ENCODE measurements at regions not wholly inside any gene's neighbourhood (a gene's known extent, or its start where the extent isn't known, plus 50 kb on each side); places are given as distances from the start of the nearest gene placed in this dataset.
"Not testable (repeated sequence)": the region's sequence is repeated elsewhere in the genome, so short reads cannot be mapped to it uniquely, and the experiment has no call there.

DNA sequence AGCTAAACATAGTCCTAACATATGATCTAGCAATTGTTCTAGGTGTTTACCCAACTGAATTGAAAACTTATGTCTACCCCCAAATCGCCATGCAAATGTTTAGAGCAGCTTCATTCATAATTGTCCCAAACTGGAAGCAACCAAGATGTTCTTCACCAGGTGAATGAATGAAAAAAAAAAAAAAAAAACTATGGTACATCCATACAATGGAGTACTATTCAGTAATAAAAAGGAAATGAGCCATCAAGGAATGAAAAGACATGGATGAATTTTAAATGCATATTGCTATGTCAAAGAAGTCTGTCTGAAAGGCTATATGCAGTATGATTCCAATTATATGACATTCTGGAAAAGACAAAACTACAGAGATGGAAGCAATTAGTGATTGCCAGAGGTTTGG is 98.6 kb upstream of the ITPRID2 start:
- DNase-seq = no peak

GRCh38 chr2:181798022-181798421 is 93.5 kb upstream of the ITPRID2 start:
- no peak for DNase-seq

DNA sequence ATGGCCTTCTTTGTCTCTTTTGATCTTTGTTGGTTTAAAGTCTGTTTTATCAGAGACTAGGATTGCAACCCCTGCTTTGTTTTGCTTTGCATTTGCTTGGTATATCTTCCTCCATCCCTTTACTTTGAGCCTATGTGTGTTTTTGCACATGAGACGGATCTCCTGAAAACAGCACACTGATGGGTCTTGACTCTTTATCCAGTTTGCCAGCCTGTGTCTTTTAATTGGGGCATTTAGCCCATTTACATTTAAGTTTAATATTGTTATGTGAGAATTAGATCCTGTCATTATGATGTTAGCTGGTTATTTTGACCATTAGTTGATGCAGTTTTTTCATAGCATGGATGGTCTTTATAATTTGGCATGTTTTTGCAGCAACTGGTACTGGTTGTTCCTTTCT is 89.2 kb upstream of the ITPRID2 start:
- not testable (repeated sequence) for DNase-seq

- not testable (repeated sequence) for DNase-seq
These were observed 87.4 kb upstream of the ITPRID2 start for GRCh38 chr2:181803903-181804799.

- DNase-seq = no peak
These were observed 86.1 kb upstream of the ITPRID2 start for GRCh38 chr2:181805228-181806038.

DNA sequence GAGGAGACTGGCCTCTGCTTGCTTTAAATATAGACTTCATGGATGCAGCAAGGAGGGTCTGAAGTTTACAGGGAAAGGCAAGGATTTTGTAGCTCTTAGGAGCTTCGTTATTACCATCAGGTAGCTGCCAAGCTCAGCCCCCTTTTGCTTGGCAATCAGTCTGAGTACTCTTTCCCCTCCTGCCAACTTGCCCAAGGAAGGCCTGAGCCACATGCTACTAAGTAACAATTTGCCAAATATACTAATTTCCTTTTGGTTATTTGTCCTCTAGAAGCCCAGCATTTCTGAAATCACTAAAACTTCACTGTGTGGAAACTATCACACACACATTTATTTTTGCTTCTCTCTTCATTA is 85.5 kb upstream of the ITPRID2 start:
- DNase-seq = no peak

- DNase-seq = no peak
These were observed 84.0 kb upstream of the ITPRID2 start for GRCh38 chr2:181807526-181807925.

GRCh38 chr2:181810823-181811695 is 80.5 kb upstream of the ITPRID2 start:
- DNase-seq = no peak

DNA sequence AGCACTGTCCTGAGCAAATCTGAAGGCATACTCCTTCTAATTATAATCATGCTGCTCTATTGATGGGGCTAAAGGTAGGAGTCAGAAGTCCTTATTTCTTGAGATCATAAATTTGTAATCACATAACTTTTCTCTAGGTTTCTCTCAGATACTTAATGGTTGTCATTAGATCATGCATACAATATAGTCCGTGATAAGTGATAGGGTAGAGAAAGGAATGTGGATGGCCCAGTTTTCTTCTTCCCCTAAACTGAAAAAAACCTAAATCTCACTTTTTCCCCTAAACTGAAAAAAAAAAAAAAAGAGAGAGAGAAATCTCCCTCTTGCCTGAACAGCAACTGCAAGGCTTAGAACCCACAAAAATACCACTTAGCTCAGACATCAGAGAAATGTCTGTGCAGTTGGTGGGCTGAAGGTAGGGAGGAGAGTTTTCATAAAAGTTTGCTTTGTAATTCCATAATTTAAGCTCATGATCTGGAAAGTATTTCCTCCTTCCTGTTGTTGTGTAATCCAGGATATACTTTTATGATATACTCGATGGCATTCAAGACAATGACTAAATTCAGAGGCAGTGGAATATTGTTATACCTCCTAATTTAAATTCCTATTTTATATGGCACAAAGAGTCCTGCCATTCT is 79.3 kb upstream of the ITPRID2 start:
- DNase-seq = no peak

GRCh38 chr2:181814057-181814491 is 77.5 kb upstream of the ITPRID2 start:
- DNase-seq = no peak

DNA sequence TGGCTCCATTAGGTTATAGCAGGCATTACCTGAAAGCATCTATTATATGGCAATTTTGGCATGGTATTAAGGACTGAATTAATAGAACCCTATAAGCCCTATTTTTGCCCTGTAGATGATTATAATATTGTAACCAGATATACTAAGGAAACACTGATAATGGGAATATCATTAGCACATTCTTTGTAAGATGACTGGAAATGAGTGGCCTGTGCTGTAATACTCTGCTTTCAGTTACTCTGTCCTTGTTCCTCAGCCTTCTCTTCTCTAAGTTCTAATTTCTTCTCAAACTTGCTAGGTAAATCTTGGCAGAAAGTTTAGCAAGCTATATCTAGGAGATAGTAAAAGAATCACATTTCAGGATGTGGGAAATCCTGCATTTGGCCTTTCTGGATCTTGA is 74.0 kb upstream of the ITPRID2 start:
- no peak for DNase-seq

DNA sequence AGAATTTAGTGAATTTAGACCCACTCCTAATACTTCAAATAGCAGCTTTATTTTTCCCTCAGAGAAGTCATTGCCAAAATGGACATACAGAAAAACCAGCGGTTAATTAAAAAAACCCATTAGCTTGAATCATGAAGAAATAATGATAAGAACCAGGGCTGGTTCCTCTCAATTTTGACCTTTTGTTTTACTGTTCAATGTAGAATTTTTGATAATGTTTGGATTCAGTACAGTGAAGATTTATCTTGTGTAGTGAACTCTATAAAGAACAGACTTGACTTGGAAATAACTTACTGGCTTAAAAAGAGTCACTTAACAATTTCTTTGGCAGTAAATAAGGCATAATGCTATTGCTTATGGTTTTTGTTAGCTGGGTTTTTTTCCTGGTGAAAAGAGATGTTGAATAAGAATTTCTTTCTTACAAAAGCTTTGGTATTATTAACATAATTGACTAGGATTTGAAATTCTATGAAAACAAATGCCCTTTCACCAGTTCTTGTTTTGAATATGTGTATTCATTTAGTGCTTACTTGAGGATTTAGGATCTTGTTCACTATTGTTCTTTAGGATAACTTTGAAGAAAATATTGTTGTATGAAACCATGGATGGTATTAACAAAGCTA is 73.4 kb upstream of the ITPRID2 start:
- no peak for DNase-seq

DNA sequence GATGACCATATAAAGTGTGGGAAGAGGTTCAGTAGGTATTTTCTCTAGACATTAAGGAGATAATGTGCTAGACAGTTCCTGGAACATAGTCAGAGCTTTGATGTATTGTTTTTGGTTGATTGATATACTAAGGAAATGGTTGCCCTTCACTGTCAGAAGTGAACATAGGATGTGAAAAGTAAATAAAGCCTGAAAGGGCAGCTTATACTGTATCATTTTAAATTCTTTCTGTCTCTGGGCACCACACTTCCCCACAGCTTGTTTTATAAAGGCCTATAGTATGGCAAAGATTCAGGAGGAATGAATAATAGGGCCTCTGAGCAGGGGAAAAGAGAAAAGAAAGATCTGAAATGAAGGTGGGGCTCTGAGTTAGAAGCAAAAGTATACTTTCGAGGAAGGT is 72.7 kb upstream of the ITPRID2 start:
- DNase-seq = no peak

DNA sequence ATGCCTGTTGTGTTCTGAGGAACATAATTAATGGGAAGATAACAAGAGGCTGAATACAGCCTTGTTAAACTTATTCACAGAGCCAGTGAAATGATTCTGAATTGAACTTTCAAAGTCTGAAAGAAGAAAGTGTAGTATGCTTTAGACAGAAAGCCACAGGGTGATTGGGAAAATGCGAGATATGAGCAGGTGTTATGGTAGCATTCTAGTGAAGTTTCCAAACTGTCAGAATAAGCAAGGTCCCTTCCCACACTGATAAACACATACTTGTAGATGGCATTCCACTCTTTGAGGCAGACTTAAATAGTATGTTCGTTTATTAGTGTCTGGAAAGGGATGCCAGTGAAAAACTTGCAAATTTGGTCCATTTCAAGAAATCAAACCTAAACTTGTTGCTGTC is 70.5 kb upstream of the ITPRID2 start:
- no peak for DNase-seq

DNA sequence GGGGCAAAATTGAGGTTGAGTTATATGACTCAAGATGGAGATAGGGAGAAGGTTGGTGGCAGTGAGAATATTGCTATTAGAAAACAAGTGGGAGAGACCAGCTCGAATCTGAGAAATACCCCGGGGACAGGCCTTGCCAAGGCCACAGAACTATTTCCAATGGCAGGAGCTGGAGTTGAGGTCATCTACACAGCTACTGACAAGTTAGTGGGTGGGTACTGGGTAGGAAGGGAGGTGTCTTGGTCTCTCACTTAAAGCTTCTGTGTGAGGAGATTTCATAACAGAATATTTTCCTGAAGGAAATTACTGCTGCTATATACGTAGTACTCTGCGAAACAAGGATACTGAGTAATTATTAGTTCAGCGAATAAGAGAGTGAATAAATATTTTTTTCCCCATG is 69.4 kb upstream of the ITPRID2 start:
- no peak for DNase-seq

GRCh38 chr2:181823405-181823804 is 68.1 kb upstream of the ITPRID2 start:
- DNase-seq = no peak

DNA sequence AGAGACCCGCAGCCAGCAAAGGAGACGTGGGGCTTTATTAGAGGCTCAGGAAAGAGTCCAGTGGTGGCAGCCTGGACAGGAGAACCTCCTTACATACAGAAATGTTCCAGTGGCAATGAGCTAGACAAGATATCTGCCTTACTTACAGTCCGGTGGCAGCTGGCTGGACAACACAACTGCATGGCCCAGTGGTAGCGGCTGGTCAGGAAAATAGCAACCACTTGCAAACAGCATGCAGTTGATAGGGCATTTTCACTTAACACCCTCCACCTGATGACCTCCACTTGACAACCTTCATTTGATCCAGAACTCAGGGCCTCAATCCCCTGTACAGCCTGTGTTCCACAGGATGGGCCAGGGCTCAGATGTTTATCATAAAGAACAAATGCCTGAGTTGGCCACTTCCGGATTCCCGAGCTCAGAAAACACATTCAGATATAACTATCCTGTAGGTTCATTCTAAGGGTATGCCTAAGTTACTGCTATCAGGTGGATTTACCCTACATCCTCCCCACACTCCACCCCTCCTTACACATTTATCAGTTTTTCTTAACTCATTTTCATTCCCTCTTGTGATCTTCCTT is 63.3 kb upstream of the ITPRID2 start:
- DNase-seq = no peak

GRCh38 chr2:181829230-181829629 is 62.3 kb upstream of the ITPRID2 start:
- DNase-seq = no peak

- DNase-seq = no peak
These were observed 59.5 kb upstream of the ITPRID2 start for GRCh38 chr2:181832015-181832414.

- no peak for DNase-seq
These were observed 54.9 kb upstream of the ITPRID2 start for GRCh38 chr2:181836583-181836982.

DNA sequence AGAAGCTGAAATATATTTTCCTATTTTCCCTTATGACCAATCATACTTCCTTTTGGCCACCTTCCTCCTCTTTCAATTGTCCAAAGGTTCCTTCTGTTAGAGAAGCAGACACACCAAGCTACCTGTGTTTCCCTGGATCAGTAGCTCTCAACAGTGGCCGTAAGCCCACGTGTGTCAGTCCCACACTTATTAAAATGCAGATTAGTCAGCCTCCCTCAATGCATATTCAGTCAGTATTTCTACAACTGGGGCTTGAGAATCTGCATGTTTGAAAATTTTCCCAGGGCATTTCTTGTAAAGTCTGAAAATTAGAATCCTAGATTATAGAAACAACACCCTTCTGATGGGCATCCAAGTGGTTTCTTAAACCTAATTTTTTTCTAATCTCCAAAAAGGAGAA is 54.0 kb upstream of the ITPRID2 start:
- DNase-seq = no peak

DNA sequence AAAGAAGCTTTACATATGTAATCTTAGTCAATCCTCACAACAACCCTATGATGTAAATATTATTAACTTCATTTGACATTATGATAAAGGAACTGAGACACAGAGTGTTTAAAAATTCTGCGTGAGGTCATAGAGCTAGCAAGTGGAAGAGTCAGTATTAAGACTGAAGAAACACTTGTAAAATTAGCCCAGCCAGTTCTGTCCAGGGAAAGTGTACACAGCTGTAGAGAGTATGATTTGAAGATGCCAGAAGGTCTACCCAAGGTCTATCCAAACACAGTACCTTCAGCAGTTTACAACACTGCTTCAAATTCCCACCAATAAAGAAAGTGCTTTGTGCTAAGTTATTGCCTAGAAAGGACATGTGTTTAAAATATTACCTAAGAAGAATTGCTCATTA is 51.7 kb upstream of the ITPRID2 start:
- DNase-seq = no peak
